ENCODE measurements at regions not wholly inside any gene's neighbourhood (a gene's known extent, or its start where the extent isn't known, plus 50 kb on each side); places are given as distances from the start of the nearest gene placed in this dataset.
"Not testable (repeated sequence)": the region's sequence is repeated elsewhere in the genome, so short reads cannot be mapped to it uniquely, and the experiment has no call there.

DNA sequence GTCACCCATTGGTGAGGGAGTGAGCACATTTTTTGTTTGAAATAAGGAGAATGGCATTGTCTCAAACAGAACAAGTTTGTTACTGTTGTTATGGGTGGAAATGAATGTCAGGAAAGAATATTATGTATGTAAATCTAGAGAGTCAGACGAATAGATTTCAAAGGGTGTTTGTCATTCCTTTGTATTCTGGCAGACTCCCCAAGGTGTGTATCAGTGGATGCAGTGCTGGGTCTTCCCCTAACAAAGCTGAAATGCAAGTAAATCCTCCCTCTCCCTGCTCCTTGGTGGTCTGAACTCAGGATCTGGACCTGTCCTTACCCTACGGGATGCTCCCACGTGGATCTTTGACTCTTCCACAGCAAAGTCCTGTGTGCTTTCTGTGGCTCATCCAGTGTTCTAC, 139.5 kb upstream of the ZNF516 start:
- DNase-seq (ENCODE audit: low read depth) = no peak

- no peak for DNase-seq (ENCODE audit: low read depth)
These were observed 138.7 kb upstream of the ZNF516 start for GRCh38 chr18:76633588-76634269.

DNA sequence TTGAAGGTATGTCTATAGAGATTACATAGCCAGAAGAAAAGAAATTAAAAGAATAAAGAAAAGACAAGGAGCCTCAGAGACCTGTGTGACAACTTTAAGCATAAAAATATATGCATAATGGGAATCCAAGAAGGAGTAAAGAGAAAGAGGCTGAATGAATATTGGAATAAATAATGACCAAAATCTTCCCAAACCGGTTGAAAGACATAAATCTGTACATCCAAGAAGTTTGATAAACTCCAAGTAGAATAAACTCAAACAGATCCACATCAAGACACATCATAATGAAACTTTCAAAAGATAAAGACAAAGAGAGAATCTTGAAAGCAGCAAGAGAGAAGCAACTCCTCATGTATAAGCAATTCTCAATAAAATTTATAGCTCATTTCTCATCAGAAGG, 132.4 kb upstream of the ZNF516 start:
- no peak for DNase-seq (ENCODE audit: low read depth)

- DNase-seq (ENCODE audit: low read depth) = no peak
These were observed 131.9 kb upstream of the ZNF516 start for GRCh38 chr18:76626991-76627390.

GRCh38 chr18:76622651-76623050, 127.6 kb upstream of the ZNF516 start:
- no peak for DNase-seq (ENCODE audit: low read depth)

GRCh38 chr18:76621782-76622495, 126.9 kb upstream of the ZNF516 start:
- no peak for DNase-seq (ENCODE audit: low read depth)

DNA sequence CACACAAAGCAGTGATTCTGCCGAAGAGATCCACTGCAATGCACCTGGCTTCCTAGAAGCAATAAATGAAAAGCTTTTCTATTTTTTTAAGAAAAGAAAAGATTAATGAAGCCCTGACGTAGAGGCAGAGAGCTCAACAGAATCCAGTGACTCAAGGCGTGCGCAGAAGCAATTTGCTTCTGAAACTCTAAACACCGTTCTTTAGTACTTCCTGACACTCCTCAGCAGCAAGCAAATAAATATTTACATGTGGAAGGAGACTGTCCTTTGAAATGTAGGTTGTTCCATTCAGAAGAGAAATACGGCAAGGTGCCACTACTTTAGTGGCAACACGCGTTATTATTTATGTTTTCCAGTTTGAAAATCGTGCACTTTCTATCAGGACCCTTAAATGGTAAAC, 126.2 kb upstream of the ZNF516 start:
- DNase-seq (ENCODE audit: low read depth) = no peak

DNA sequence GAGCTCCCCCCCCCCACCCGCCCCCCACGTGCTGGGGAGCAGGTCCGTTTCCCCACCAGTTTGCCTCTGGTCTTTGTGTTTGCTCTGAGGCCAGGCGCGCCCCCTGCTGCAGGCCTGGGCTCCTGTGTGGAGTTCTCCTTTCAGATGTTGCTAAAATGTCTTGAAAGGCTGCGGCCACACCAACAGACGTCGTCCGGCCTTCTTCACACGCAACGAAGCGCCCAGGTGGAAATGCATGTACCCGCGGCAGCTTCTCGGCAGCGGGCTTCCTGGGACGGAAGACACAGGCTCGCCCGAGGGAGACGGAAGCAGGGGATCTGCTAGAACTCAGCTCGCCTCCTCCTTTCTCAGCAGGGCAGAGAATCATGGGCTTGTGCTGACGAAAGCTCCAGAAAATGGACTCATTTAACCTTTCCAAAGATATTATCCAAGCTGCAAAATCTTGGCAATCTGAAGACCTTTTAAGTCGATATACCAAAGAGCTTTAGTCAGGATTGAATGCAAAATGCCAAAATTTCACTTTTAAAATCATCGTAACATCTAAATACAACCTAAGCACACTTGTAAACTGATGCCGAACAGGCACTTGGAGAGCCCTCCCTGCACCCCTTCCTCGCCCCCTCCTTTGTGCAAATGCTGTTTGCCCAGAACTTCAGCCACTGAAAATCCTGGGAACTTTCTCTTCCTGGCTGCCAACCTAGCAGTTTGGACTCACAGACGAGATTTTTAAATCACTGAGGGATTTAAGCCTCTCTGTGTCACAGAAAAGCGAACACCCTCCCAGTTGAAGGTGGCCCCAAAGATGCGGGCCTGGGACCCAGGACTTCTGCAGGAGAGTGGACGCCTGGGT, 125.5 kb upstream of the ZNF516 start:
- DNase-seq (ENCODE audit: low read depth) = no peak

DNA sequence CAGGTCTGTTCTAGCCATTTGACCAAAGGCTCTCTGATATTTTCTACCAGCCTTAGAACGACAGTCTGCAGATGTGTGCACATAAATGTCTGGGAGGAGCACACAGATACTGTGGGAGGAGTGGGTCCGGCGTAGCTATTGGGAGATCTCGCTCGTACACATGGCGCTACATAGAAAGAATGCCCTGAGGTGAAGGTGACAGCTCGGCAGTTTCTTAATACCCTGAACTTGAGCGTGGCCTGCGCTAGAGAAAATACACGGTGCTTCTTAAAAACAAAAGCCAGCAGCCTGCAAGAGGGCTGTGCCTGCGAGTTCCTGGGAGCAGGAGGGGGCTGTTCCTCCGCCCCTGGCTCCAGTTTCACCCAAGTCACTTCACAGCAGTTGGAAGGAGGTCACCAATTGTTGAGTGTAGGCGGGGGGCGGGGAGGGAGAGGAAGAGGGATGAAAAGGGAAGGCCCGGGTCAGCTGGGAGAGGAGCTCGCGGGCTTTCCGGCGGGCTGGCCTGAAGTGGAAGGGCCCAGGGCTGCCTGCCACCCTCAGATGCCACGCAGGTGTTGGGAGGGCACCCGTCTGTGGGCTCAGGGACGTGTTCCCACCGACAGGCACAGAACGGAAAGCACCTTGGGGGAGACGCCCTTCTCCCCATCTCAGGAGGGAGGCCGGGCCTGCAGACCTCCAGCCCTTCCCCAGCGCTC, 124.7 kb upstream of the ZNF516 start:
- DNase-seq (ENCODE audit: low read depth) = no peak

DNA sequence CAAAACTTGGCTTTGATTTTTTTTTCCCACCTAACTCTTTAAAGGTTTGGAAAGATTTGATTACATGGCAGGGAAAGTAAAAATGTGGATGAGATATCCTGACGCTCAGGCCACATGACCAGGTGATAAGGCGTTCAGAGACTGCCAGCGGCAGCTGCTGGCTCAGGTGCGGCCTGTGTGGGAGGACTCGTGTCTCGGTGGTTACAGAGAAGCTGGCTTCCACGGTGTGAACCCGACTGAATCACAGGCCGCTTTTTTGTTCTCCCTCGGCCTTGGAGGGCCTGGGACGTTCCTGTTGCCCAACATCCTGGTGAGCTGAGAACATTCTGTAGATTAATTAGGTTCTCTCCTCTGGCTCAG, 124.2 kb upstream of the ZNF516 start:
- DNase-seq (ENCODE audit: low read depth) = no peak

- DNase-seq (ENCODE audit: low read depth) = no peak
These were observed 123.7 kb upstream of the ZNF516 start for GRCh38 chr18:76618721-76619120.

GRCh38 chr18:76616373-76616772, 121.3 kb upstream of the ZNF516 start:
- no peak for DNase-seq (ENCODE audit: low read depth)

- no peak for DNase-seq (ENCODE audit: low read depth)
These were observed 120.2 kb upstream of the ZNF516 start for GRCh38 chr18:76615065-76615733.

DNA sequence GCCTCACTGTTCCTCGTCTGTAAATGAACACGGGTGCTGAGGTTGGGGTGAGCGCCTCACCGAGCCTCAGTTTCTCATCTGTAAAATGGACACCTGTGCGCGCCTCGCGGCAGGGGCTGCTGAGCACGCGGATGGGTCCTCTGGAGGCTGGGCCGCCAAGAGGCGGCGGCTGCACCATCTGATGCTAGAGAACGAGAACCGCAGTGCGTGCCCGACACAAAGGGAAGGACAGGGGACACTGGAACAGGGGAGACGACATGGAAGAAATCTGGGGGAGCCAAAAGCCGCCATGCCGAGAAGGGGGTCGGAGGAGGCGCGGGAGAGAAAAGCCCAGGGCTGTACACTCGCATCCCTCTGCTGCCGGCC, 118.7 kb upstream of the ZNF516 start:
- no peak for DNase-seq (ENCODE audit: low read depth)

DNA sequence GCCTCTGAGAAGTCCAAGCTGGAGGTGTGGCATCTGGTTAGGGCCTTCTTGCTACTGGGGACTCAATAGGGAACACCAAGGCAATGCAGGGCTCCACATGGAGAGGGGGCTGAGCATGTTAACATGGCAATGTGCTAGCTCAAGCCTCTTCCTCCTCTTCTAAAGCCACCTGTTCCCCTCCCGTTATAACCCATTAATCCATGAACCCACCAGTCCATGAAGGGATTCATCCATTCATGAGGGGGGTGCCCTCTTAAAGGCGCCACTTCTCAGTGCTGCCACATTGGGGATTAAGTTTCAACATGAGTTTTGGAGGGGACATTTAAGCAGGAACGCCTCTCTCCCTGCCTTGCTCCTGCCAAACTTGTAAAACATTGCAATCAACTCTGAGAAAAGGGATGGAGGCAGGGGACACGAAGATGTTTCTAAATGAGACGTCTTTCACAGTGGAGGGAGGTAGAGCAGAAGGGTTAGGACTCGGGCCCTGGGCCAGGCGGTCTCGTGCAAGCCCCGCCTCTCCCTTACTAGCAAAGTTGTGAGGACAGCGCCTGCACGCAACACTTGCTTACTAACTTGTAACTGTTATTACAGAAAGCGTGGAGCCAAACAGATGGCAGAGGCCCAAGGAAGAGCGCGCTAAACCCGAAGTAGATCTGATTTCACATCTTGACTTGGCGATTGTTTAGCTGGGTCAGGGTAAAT, 118.2 kb upstream of the ZNF516 start:
- no peak for DNase-seq (ENCODE audit: low read depth)

DNA sequence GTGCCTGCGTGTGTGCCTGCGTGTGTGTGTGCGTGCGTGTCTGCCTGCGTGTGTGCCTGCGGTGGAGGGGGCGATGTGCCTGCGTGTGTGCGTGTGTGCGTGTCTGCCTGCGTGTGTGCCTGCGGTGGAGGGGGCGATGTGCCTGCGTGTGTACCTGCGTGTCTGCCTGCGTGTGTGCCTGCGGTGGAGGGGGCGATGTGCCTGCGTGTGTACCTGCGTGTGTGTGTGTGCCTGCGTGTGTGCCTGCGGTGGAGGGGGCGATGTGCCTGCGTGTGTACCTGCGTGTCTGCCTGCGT, 116.7 kb upstream of the ZNF516 start:
- not testable (repeated sequence) for DNase-seq (ENCODE audit: low read depth)

GRCh38 chr18:76610933-76611749, 116.1 kb upstream of the ZNF516 start:
- no peak for DNase-seq (ENCODE audit: low read depth)

DNA sequence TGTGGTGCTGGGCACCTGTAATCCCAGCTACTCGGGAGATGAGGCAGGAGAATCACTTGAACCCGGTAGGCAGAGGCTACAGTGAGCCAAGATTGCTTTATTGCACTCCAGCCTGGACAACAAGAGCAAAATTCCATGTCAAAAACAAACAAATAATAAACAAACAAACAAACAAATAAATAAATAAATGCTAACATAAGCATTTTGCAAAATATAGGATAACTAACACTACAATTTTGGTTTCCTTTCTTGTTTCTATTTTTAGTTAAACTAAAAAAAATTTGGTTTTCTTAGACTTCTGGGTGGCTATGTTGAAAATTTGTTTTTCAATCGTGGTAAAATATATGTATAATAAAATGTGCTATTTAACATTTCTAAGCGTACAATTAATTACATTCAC, 115.0 kb upstream of the ZNF516 start:
- no peak for DNase-seq (ENCODE audit: low read depth)

DNA sequence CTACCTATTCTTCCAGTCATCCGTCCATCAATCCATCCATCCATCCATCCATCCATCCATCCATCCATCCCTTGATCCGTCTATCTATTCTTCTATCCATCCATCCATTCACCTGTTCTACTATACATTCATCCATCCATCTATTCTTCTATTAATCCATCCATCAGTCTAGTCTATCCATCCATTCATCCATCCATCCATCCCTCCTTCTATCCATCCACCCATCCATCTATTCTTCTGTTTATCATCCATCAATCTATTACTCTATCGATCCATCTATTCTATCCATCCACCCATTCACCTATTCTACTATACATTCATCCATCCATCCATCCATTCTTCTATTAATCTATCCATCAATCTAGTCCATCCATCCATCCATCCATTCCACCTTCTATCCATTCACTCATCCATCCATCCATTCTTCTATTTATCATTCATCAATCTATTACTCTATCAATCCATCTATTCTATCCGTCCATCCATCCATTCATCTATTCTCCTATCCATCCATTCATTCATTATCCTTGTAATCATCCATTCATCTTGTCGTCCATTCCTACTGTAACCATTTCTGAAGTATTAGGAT, 110.4 kb upstream of the ZNF516 start:
- no peak for DNase-seq (ENCODE audit: low read depth)

- DNase-seq (ENCODE audit: low read depth) = no peak
These were observed 109.8 kb upstream of the ZNF516 start for GRCh38 chr18:76604935-76605240.

All from activated T-helper 1 cell treated with Interleukin-2 at 50 U/mL for 16 hours (primary cell).